GM12864 (cell line): ENCODE measurements at regions not wholly inside any gene's neighbourhood (a gene's known extent, or its start where the extent isn't known, plus 50 kb on each side); places are given as distances from the start of the nearest gene placed in this dataset.

Experiments
- DNase-seq: peaks from one replicate; pipeline ENCODE4 v3.0.0-alpha.2; 2011; ENCODE audit warnings: low read depth
- H3K4me3 ChIP-seq: 2 replicates; pipeline ENCODE4 v1.5.1; 2011; ENCODE audit warnings: mild to moderate bottlenecking, low read depth, low read length, control low read depth
- TF ChIP-seq, protein P1 (sequence below): IDR thresholded peaks from 2 replicates; pipeline ENCODE4 v1.5.1; 2011; ENCODE audit warnings: low read depth, mild to moderate bottlenecking, moderate library complexity, low read length, control low read depth, inconsistent platforms; ENCODE audit errors: missing control alignments

DNA sequence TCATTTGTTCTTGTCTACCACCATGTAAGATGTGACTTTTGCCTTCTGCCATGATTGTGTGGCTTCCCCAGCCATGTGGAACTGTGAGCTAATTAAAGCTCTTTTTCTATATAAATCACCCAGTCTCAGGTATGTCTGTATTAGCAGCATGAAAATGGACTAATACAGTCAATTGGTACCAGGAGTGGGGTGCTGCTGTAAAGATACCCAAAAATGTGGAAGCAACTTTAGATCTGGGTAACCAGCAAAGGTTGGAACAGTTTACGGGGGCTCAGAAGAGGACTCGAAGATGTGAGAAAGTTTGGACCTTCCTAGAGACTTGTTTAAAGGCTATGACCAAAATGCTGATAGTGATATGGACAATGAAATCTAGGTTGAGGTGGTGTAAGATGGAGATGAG lies 488.9 kb downstream of the ISL1 start:
- H3K4me3 ChIP-seq, result no peak overlapping the region
- no peak for DNase-seq
- TF ChIP-seq, protein P1, sequence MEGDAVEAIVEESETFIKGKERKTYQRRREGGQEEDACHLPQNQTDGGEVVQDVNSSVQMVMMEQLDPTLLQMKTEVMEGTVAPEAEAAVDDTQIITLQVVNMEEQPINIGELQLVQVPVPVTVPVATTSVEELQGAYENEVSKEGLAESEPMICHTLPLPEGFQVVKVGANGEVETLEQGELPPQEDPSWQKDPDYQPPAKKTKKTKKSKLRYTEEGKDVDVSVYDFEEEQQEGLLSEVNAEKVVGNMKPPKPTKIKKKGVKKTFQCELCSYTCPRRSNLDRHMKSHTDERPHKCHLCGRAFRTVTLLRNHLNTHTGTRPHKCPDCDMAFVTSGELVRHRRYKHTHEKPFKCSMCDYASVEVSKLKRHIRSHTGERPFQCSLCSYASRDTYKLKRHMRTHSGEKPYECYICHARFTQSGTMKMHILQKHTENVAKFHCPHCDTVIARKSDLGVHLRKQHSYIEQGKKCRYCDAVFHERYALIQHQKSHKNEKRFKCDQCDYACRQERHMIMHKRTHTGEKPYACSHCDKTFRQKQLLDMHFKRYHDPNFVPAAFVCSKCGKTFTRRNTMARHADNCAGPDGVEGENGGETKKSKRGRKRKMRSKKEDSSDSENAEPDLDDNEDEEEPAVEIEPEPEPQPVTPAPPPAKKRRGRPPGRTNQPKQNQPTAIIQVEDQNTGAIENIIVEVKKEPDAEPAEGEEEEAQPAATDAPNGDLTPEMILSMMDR, result no peak

DNA sequence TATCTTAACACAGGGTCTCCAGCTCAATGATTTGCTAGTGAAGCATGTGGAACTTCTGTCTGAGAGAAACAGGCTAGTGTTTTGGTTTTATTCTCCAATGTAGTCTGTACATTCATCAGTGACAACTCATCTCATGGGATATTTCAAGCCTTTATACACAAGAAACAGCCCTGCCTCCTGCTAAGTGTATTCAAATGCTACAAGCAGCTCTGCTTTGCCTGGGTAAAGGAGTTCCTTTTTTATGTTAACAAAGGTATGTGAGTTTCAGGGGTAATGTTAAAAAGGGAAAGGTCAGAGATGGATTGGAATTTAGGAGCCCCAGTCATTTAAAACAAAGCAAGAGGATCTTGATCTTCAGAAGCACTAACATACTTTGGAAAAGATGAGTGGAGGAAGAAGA lies 498.7 kb downstream of the ISL1 start:
- H3K4me3 ChIP-seq, result no peak overlapping the region
- TF ChIP-seq, protein P1, result no peak
- DNase-seq, result no peak

DNA sequence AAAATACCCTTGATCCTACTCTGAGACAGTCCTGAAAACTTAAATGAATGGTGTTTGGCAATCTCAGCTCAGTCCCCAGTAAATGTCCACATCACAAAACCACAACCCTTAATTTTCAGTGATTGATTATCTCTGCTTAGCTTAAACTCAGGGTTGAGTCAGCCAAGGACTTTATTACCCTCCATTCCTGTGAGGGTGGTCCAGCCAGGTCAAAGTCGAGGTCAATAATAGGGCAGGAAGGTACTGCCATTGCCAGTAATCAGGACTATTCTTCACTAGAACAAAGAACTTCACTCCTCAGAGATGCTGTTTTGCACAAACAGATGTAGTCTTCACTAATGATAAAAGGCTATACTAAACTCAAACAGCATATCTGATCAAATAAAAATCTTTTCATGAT lies 499.4 kb downstream of the ISL1 start:
- DNase-seq, result no peak
- TF ChIP-seq, protein P1, result no peak
- H3K4me3 ChIP-seq, result no peak overlapping the region

DNA sequence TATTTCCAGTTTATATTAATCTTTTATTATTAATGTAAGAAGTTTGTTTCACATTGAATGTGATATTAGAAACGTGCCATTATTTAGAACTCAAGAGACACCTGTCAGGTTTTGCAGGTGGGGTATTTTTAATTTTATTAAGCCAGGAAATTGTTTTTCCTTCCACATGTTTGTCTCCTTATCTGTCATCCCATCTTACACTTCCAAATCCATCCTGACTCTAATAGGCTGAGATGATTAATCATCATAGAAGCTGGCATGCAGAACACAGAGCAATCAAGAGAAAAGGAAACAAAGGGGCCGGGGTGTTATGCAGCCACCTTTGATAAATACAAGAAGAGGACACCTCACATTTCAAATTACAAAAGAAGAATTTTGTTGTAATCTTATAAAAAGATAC lies 506.5 kb downstream of the ISL1 start:
- no peak for DNase-seq
- no peak overlapping the region for H3K4me3 ChIP-seq
- TF ChIP-seq, protein P1, result no peak

DNA sequence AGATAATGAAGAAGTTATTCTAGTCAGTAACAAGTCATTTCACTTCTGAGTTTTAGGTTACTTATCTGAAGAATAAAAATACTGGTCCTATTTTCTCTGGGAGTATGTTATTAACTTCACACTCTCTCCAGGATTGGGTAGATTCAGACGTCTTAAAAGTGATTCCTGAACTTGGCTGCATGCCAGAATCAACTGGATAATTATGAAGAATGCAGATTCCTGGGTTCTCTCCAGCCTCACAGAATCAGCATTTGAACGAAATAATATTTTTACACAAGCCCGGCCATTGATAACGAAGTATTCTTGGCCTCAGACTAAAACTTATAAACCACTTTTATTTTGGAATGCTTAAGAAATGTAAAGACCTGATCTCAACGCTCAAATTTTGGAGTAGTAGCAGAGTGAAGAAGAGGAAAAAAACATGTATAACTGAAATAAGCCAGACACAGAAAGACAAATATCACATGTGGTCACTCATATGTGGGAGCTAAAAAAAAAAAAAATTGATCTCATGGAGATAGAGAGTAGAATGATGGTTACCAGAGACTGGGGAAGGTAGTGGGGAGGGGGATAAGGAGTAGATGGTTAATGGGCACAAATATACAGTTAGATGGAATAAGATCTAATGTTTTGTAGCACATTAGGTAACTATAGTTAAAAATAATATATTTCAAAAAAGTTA lies 507.3 kb downstream of the ISL1 start:
- no peak overlapping the region for H3K4me3 ChIP-seq
- DNase-seq, result no peak
- TF ChIP-seq, protein P1, result no peak

DNA sequence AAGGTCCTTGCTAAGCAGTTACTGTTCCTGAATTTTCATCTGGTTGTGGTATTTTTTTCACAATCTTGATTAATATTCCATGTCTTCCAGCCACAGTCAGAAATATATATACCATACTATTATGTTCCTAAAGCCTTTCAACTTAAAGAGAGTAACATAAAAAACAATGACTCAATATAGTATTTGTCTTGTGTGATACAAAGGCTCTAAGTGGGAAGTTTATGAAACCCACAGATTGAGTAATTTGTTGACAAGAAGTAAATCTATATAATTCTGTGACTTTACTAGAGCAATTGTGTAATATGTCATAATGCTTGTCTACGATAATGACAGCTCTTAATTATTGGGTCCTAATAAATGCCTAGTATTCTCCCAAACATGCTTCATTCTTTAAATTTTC lies 509.4 kb downstream of the ISL1 start:
- no peak overlapping the region for H3K4me3 ChIP-seq
- TF ChIP-seq, protein P1, result no peak
- no peak for DNase-seq

DNA sequence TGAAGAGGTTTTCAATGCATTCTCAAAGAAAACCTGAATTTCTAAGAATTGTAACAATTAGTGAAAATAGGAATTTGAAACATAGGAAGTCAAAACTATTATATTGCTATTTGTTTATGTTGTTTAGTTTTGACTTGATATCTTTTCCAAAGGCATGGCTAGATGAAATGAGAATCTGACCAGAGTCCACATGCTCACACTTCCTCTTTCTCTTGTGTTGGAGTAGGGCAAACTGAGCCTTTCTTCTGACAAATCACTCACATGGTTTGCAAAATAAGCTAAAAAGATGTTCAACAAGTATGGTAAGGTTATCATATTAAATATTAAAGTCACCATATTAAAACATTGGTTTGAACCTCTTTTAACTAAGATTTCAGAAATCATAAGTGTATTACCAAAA lies 512.6 kb downstream of the ISL1 start:
- no peak for DNase-seq
- H3K4me3 ChIP-seq, result no peak overlapping the region
- TF ChIP-seq, protein P1, result no peak
